ENCODE measurements at regions not wholly inside any gene's neighbourhood (a gene's known extent, or its start where the extent isn't known, plus 50 kb on each side); places are given as distances from the start of the nearest gene placed in this dataset.

- DNase-seq (ENCODE audit: extremely low spot score): no peak
- TF ChIP-seq CTCF (IDR thresholded peaks at IDR 0.05; ENCODE audit: control extremely low read depth, extremely low read depth, low read depth, missing control alignments): no peak
- ChIA-PET POLR2A (no interaction called here), CTCF (interaction anchor here (1.0 to 2.9 kb wide), 4 partner anchors 8 to 33 kb away, joined by 3 to 7 read pairs (median 4); no protein-coding TSS in a partner anchor)
Observed at GRCh38 chr2:61774351-61774750, 79.5 kb downstream of the FAM161A start.

- ChIA-PET POLR2A (no interaction called here), CTCF (interaction anchor here (1.7 to 2.9 kb wide), 3 partner anchors 20 to 35 kb away, joined by 4 to 7 read pairs (median 4); no protein-coding TSS in a partner anchor)
- TF ChIP-seq CTCF (IDR thresholded peaks at IDR 0.05; ENCODE audit: control extremely low read depth, extremely low read depth, low read depth, missing control alignments): no peak
- no peak for DNase-seq (ENCODE audit: extremely low spot score)
Observed at GRCh38 chr2:61771904-61772845, 81.7 kb downstream of the FAM161A start.

GRCh38 chr2:61770746-61771145, 83.1 kb downstream of the FAM161A start:
- TF ChIP-seq CTCF (IDR thresholded peaks at IDR 0.05; ENCODE audit: control extremely low read depth, extremely low read depth, low read depth, missing control alignments): no peak
- ChIA-PET CTCF (no interaction called here), POLR2A (no interaction called here)
- DNase-seq (ENCODE audit: extremely low spot score): no peak

- POLR2A ChIA-PET: no interaction called here
- no peak for DNase-seq (ENCODE audit: extremely low spot score)
- TF ChIP-seq CTCF (IDR thresholded peaks at IDR 0.05; ENCODE audit: control extremely low read depth, extremely low read depth, low read depth, missing control alignments): no peak
- CTCF ChIA-PET: no interaction called here
Observed at GRCh38 chr2:61770298-61770697, 83.6 kb downstream of the FAM161A start.

- POLR2A ChIA-PET: no interaction called here
- no peak for TF ChIP-seq CTCF (IDR thresholded peaks at IDR 0.05; ENCODE audit: control extremely low read depth, extremely low read depth, low read depth, missing control alignments)
- CTCF ChIA-PET: interaction anchor here (0.8 kb wide), 1 partner anchor 13 kb away, joined by 3 read pairs; no protein-coding TSS in a partner anchor
- DNase-seq (ENCODE audit: extremely low spot score): no peak
Observed at GRCh38 chr2:61769093-61769675, 84.7 kb downstream of the FAM161A start.

GRCh38 chr2:61764035-61764800, 89.6 kb downstream of the FAM161A start:
- TF ChIP-seq CTCF (IDR thresholded peaks at IDR 0.05; ENCODE audit: control extremely low read depth, extremely low read depth, low read depth, missing control alignments): no peak
- peak; percentile 96 for DNase-seq (ENCODE audit: extremely low spot score)
- ChIA-PET POLR2A (interaction anchor here (0.5 to 1.5 kb wide), 7 partner anchors 45 to 790 kb away, joined by 3 to 6 read pairs (median 4); partner anchors contain the start of gene XPO1), CTCF (interaction anchor here (0.7 kb wide), 1 partner anchor 45 kb away, joined by 3 read pairs; no protein-coding TSS in a partner anchor)
